K562 (cell line): ENCODE measurements at regions not wholly inside any gene's neighbourhood (a gene's known extent, or its start where the extent isn't known, plus 50 kb on each side); places are given as distances from the start of the nearest gene placed in this dataset.

Source experiments
- ATAC-seq: fragments of 200-7000 bp; cut with Tn5 transposase; 3 replicates; pipeline ENCODE4 v1.9.1; 2020; ENCODE audit warnings: moderate library complexity
- BruUV-seq: library from RNA; stranded (reverse); fragments of 400-500 nt; replicated peaks from 2 replicates; lab custom pipeline; 2021; lab: Mats Ljungman, UMichigan
- CTCF ChIA-PET: fragments of 300-600 bp; formaldehyde crosslinking; extraction: SDS; loops from one replicate; lab custom pipeline; 2021; ENCODE audit warnings: low intra/inter-chr PET ratio; lab: Yijun Ruan, JAX
- POLR2A ChIA-PET: fragments of 300-600, 350-650 bp; sonication (Branson Sonifier 250); formaldehyde crosslinking; extraction: SDS; loops from one replicate; lab custom pipeline; 2021; ENCODE audit warnings: antibody characterized with exemption, inconsistent platforms; lab: Yijun Ruan, JAX
- DNase-seq, 4 experiments: peaks; one replicate each; pipeline versions ENCODE4 v3.0.0 to v3.0.0-alpha.2; 2011 to 2018; ENCODE audit warnings: low spot score in 3 of 4, mixed read lengths in 3 of 4; ENCODE audit errors: extremely low read depth in 1 of 4
- FAIRE-seq: peaks from 2 replicates; lab custom pipeline; 2011; peaks lifted over from hg19 to GRCh38; lab: Jason Lieb, UNC
- H2AFZ ChIP-seq: 2 replicates; pipeline ENCODE4 v1.6.0; 2011; ENCODE audit warnings: low read depth, low read length, control low read depth, inconsistent platforms
- H3K27ac ChIP-seq: fragments of 200-600 bp; 3 replicates; pipeline ENCODE4 v1.8.0; 2011; ENCODE audit warnings: low read depth, mild to moderate bottlenecking, control low read depth, inconsistent platforms, low read length, moderate library complexity, mixed read lengths; ENCODE audit errors: extremely low read depth
- H3K27me3 ChIP-seq, 2 experiments: fragments of 300-600 bp in 1 of 2; 2 replicates in 1 of 2; 3 replicates in 1 of 2; pipeline versions ENCODE4 v1.6.0 to v1.8.0; 2011; ENCODE audit warnings: inconsistent platforms in 2 of 2, low read length in 2 of 2, mild to moderate bottlenecking in 1 of 2, mixed read lengths in 1 of 2, moderate library complexity in 1 of 2; ENCODE audit not compliant: control insufficient read depth in 2 of 2, insufficient read depth in 2 of 2
- H3K36me3 ChIP-seq: fragments of 300-600 bp; 3 replicates; pipeline ENCODE4 v1.8.0; 2011; ENCODE audit warnings: mild to moderate bottlenecking, low read length, inconsistent platforms; ENCODE audit not compliant: control insufficient read depth, insufficient read depth
- H3K4me1 ChIP-seq, 2 experiments: fragments of 200-600 bp in 1 of 2; replicated peaks in 1 of 2; 2 replicates in 1 of 2; 3 replicates in 1 of 2; pipeline versions ENCODE4 v1.5.1 to v1.8.0; 2011; ENCODE audit warnings: inconsistent platforms in 2 of 2, low read length in 2 of 2, mild to moderate bottlenecking in 1 of 2, mixed read lengths in 1 of 2, moderate library complexity in 1 of 2; ENCODE audit not compliant: control insufficient read depth in 2 of 2, insufficient read depth in 2 of 2
- H3K4me2 ChIP-seq: 2 replicates; pipeline ENCODE4 v1.6.1; 2011; ENCODE audit warnings: low read length, control low read depth, inconsistent platforms, mixed read lengths; ENCODE audit not compliant: insufficient read depth
- H3K4me3 ChIP-seq: fragments of 200-600 bp; sonication (generic), shearing (Covaris generic); 2 replicates; pipeline ENCODE4 v1.5.1; 2016; ENCODE audit warnings: control low read depth, inconsistent platforms
- H3K79me2 ChIP-seq: fragments of 200-600 bp; 3 replicates; pipeline ENCODE4 v1.8.0; 2011; ENCODE audit warnings: low read length, inconsistent platforms; ENCODE audit not compliant: control insufficient read depth, insufficient read depth
- H3K9ac ChIP-seq, 2 experiments: 2 replicates each; pipeline versions ENCODE4 v1.6.0 to v1.6.1; 2011; ENCODE audit warnings: low read depth in 2 of 2, low read length in 2 of 2, control low read depth in 1 of 2, inconsistent platforms in 1 of 2, mild to moderate bottlenecking in 1 of 2, mixed read lengths in 1 of 2; ENCODE audit not compliant: insufficient read depth in 1 of 2
- H3K9me1 ChIP-seq: one replicate; pipeline ENCODE4 v1.6.0; 2011; ENCODE audit warnings: inconsistent platforms, mild to moderate bottlenecking, low read length, moderate library complexity; ENCODE audit not compliant: control insufficient read depth, insufficient read depth
- H3K9me3 ChIP-seq: replicated peaks from 2 replicates; pipeline ENCODE4 v1.5.1; 2011; ENCODE audit warnings: low read depth, low read length, inconsistent platforms; ENCODE audit not compliant: control insufficient read depth, insufficient read depth
- H4K20me1 ChIP-seq: replicated peaks from 2 replicates; pipeline ENCODE4 v1.6.1; 2011; ENCODE audit warnings: low read length, inconsistent platforms, mixed read lengths; ENCODE audit not compliant: control insufficient read depth, insufficient read depth
- BRCA1 ChIP-seq, 2 experiments: fragments of 450-650 bp in 1 of 2; sonication (generic) in 1 of 2; formaldehyde crosslinking in 1 of 2; IDR thresholded peaks; 2 replicates each; pipeline versions ENCODE4 v1.5.0 to v1.6.1; 2017 to 2020; ENCODE audit warnings: mild to moderate bottlenecking in 1 of 2, missing genetic modification reagents in 1 of 2
- CBX1 ChIP-seq: sonication (generic); IDR thresholded peaks from 2 replicates; pipeline ENCODE4 v1.6.1; 2016; ENCODE audit warnings: antibody characterized with exemption, low read depth, mild to moderate bottlenecking
- CHD1 ChIP-seq: fragments of 200-600 bp; sonication (generic); IDR thresholded peaks from one replicate; pipeline ENCODE4 v1.6.1; 2012; ENCODE audit warnings: mild to moderate bottlenecking, moderate library complexity, low read length, inconsistent platforms
- FOXJ2 ChIP-seq: fragments of 200-800 bp; sonication (Bioruptor generic); IDR thresholded peaks from 2 replicates; pipeline ENCODE4 v1.6.1; 2016; ENCODE audit warnings: missing genetic modification characterization, missing compliant biosample characterization
- HDAC6 ChIP-seq: IDR thresholded peaks from 2 replicates; pipeline ENCODE4 v1.6.1; 2012; ENCODE audit warnings: low read depth, mild to moderate bottlenecking, control low read depth, inconsistent platforms, low read length, moderate library complexity
- KDM4B ChIP-seq, 2 experiments: fragments of 450-650 bp in 1 of 2; sonication (generic) in 1 of 2; IDR thresholded peaks; 2 replicates each; pipeline ENCODE4 v1.6.1; 2016 to 2017; ENCODE audit warnings: borderline replicate concordance in 2 of 2, antibody characterized with exemption in 1 of 2, low read depth in 1 of 2, mild to moderate bottlenecking in 1 of 2
- POLR2H ChIP-seq: IDR thresholded peaks from 2 replicates; pipeline ENCODE4 v1.6.1; 2016; ENCODE audit warnings: missing genetic modification characterization, low read depth, mild to moderate bottlenecking, control low read depth, missing compliant biosample characterization, moderate library complexity
- RFX5 ChIP-seq: IDR thresholded peaks from 2 replicates; pipeline ENCODE4 v1.6.1; 2011; ENCODE audit warnings: low read depth, mild to moderate bottlenecking, improper control_type of control experiment, low read length
- RUNX1 ChIP-seq: sonication (generic); IDR thresholded peaks from 2 replicates; pipeline ENCODE4 v1.6.1; 2016; ENCODE audit warnings: antibody characterized with exemption, low read depth
- ZNF134 ChIP-seq: fragments of 250-450 bp; sonication (Bioruptor Pico); conservative IDR thresholded peaks from 2 replicates; pipeline ENCODE4 v1.4.0; 2020
- ZNF311 ChIP-seq: fragments of 250-450 bp; sonication (Bioruptor Pico); IDR thresholded peaks from 2 replicates; pipeline ENCODE4 v1.4.0; 2020; ENCODE audit warnings: mild to moderate bottlenecking, moderate library complexity
- WGBS: fragments of 100-300 bp; shearing (Covaris generic); methylation state at CpG from one replicate; pipeline ENCODE4 v1.1.6; 2016; ENCODE audit warnings: low coverage, mixed read lengths; ENCODE audit not compliant: insufficient coverage; ENCODE audit errors: missing lambda C conversion rate; 5-methylcytosine and 5-hydroxymethylcytosine counted together
- in situ Hi-C: fragments of 300-500 bp; cut with MboI; formaldehyde crosslinking; loops from 4 replicates; pipeline ENCODE4 v1.15.0; 2018; ENCODE audit warnings: inconsistent platforms, mixed read lengths
- intact Hi-C: fragments of 100-400 bp; cut with micrococcal nuclease; formaldehyde crosslinking; loops from 2 replicates; pipeline ENCODE4 v1.14.2; 2022
- TF ChIP-seq, protein P1 (sequence below): sonication (generic); formaldehyde crosslinking; IDR thresholded peaks from 2 replicates; pipeline ENCODE4 v1.8.0; 2022; ENCODE audit warnings: mild to moderate bottlenecking, missing genetic modification reagents
- TF ChIP-seq, protein P2 (sequence below), 3 experiments: IDR thresholded peaks in 2 of 3; conservative IDR thresholded peaks in 1 of 3; 2 replicates each; pipeline ENCODE4 v1.5.1; 2011 to 2012; ENCODE audit warnings: low read length in 3 of 3, mild to moderate bottlenecking in 3 of 3, control low read depth in 2 of 3, improper control_type of control experiment in 1 of 3, inconsistent platforms in 1 of 3, low read depth in 1 of 3, mixed read lengths in 1 of 3, moderate library complexity in 1 of 3; ENCODE audit not compliant: insufficient read depth in 2 of 3
- TF ChIP-seq, protein P3 (sequence below): fragments of 450-650 bp; formaldehyde crosslinking; IDR thresholded peaks from 2 replicates; pipeline ENCODE4 v1.4.0; 2020; ENCODE audit warnings: mild to moderate bottlenecking, moderate library complexity

DNA sequence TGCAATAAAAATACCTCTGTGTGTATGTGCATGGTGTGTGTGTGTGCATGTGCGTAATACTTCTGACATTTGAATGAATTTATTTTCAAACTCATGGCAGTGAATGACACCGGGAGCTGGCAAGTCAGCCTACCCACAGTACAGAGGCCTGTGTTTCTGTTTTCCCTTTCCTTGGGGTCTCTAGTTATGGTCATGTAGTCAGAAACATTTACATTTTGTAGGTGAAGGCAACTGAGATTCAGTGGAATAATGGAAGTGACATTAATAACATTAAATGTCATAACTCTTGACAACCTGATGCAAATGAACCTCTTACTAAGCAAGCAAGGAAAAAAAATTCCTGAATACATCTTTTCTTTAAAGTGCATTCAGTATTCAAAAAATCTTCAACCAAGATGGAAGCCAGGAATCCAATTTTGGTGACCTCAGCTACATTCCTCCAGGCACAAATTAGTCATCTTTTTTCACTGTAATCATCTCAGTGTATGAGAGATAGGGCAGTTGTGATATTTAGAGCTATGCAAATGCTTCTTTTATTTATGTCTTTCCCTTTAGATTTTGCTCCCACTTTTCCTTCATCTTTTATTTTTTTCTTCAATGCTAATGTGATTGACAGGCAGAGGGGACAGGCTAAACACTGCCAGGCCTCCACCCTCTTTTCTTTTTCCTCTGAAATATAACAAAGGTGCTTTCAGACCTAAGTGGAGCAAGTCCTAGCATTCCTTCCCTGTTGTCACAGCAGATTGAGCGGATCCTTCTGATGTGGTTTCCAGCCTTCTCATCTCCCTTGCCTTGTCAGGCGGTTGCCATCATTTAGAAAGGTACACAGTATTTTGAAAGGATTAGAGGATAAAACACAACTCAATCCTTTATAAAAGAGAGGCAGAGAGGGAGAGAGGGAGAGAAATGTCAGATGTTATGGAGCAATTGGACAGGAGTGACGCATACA, 569.8 kb upstream of the ADAMTS16 start:
- Histone ChIP-seq H3K4me2 (no peak overlapping the region), H3K79me2 (no peaks in the 10 kb centered on the region), H3K4me1 (no peaks in the 10 kb centered on the region), H3K9me1 (no peaks in the 10 kb centered on the region), H3K27ac (no peak overlapping the region), H3K4me3 (no peak overlapping the region), H2AFZ (no peak overlapping the region), H3K9me3 (no peaks in the 10 kb centered on the region), H3K9ac (no peak overlapping the region), H3K27me3 (no peaks in the 10 kb centered on the region), H3K36me3 (no peaks in the 10 kb centered on the region), H4K20me1 (no peaks in the 10 kb centered on the region)
- DNase-seq (no peak), ATAC-seq (no peak), FAIRE-seq (no peak)
- ChIA-PET POLR2A (no interaction called here), CTCF (no interaction called here)
- intact Hi-C loops (no loop called here), in situ Hi-C loops (no loop called here)
- 0% methylated on average over 5 of the region's 5 CpGs for WGBS
- no TSS peak for BruUV-seq
- TF ChIP-seq ZNF311 (CRISPR knock-in tag) (no peak), CHD1 (no peak), KDM4B (IDR thresholded peaks at IDR 0.05; ENCODE audit: borderline replicate concordance in 2 of 2, low read depth in 1 of 2) (no peak), HDAC6 (no peak), RFX5 (no peak), FOXJ2 (no peak), CBX1 (no peak), POLR2H (tag) (no peak), ZNF134 (CRISPR knock-in tag) (no peak), RUNX1 (no peak), BRCA1 (IDR thresholded peaks at IDR 0.05) (no peak), BRCA1 (CRISPR knock-in tag; IDR thresholded peaks at IDR 0.05) (no peak)
- TF ChIP-seq, protein P1, sequence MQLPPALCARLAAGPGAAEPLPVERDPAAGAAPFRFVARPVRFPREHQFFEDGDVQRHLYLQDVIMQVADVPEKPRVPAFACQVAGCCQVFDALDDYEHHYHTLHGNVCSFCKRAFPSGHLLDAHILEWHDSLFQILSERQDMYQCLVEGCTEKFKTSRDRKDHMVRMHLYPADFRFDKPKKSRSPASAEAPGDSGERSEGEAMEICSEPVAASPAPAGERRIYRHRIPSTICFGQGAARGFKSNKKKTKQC: no peak
- TF ChIP-seq, protein P2, sequence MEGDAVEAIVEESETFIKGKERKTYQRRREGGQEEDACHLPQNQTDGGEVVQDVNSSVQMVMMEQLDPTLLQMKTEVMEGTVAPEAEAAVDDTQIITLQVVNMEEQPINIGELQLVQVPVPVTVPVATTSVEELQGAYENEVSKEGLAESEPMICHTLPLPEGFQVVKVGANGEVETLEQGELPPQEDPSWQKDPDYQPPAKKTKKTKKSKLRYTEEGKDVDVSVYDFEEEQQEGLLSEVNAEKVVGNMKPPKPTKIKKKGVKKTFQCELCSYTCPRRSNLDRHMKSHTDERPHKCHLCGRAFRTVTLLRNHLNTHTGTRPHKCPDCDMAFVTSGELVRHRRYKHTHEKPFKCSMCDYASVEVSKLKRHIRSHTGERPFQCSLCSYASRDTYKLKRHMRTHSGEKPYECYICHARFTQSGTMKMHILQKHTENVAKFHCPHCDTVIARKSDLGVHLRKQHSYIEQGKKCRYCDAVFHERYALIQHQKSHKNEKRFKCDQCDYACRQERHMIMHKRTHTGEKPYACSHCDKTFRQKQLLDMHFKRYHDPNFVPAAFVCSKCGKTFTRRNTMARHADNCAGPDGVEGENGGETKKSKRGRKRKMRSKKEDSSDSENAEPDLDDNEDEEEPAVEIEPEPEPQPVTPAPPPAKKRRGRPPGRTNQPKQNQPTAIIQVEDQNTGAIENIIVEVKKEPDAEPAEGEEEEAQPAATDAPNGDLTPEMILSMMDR (IDR thresholded peaks at IDR 0.05 in 2 of 3, conservative IDR thresholded peaks at IDR 0.05 in 1 of 3; ENCODE audit: insufficient read depth in 2 of 3, low read depth in 1 of 3, low read length in 3 of 3): no peak
- TF ChIP-seq, protein P3, sequence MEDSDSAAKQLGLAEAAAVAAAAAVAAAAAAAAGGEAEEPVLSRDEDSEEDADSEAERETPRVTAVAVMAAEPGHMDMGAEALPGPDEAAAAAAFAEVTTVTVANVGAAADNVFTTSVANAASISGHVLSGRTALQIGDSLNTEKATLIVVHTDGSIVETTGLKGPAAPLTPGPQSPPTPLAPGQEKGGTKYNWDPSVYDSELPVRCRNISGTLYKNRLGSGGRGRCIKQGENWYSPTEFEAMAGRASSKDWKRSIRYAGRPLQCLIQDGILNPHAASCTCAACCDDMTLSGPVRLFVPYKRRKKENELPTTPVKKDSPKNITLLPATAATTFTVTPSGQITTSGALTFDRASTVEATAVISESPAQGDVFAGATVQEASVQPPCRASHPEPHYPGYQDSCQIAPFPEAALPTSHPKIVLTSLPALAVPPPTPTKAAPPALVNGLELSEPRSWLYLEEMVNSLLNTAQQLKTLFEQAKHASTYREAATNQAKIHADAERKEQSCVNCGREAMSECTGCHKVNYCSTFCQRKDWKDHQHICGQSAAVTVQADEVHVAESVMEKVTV (CRISPR knock-in tag): no peak
